OCI-LY1 (cell line): ENCODE measurements at regions not wholly inside any gene's neighbourhood (a gene's known extent, or its start where the extent isn't known, plus 50 kb on each side); places are given as distances from the start of the nearest gene placed in this dataset.

Experiments used
- H2AFZ ChIP-seq: fragments of 200-600 bp; sonication (generic), shearing (Covaris generic); 2 replicates; pipeline ENCODE4 v1.6.0; 2014; ENCODE audit warnings: antibody characterized with exemption, mild to moderate bottlenecking, low read length
- H3F3A ChIP-seq: fragments of 200-600 bp; sonication (generic), shearing (Covaris generic); 2 replicates; pipeline ENCODE4 v1.6.0; 2014; ENCODE audit warnings: mild to moderate bottlenecking, antibody characterized with exemption, low read length, moderate library complexity; ENCODE audit not compliant: insufficient read depth
- H3K27ac ChIP-seq: fragments of 200-600 bp; sonication (generic); 2 replicates; pipeline ENCODE4 v1.5.1; 2014; ENCODE audit warnings: low read length, mixed run types, mild to moderate bottlenecking, low read depth; ENCODE audit not compliant: poor library complexity, severe bottlenecking
- H3K27me3 ChIP-seq: fragments of 200-600 bp; sonication (generic); 2 replicates; pipeline ENCODE4 v1.6.0; 2014; ENCODE audit warnings: antibody characterized with exemption, mild to moderate bottlenecking, low read length, moderate library complexity; ENCODE audit not compliant: insufficient read depth
- H3K36me3 ChIP-seq: fragments of 200-600 bp; sonication (generic); 2 replicates; pipeline ENCODE4 v1.6.1; 2014; ENCODE audit warnings: mild to moderate bottlenecking, antibody characterized with exemption, low read length, moderate library complexity, mixed read lengths; ENCODE audit not compliant: insufficient read depth
- H3K4me1 ChIP-seq: fragments of 200-600 bp; sonication (generic); 2 replicates; pipeline ENCODE4 v1.5.1; 2014; ENCODE audit warnings: mild to moderate bottlenecking, low read length, moderate library complexity; ENCODE audit not compliant: insufficient read depth, severe bottlenecking
- H3K4me2 ChIP-seq: fragments of 200-600 bp; sonication (generic), shearing (Covaris generic); 2 replicates; pipeline ENCODE4 v1.6.1; 2014; ENCODE audit warnings: low read length
- H3K4me3 ChIP-seq: fragments of 200-600 bp; sonication (generic); 2 replicates; pipeline ENCODE4 v1.5.1; 2014; ENCODE audit warnings: low read length, low read depth, mild to moderate bottlenecking, mixed read lengths; ENCODE audit not compliant: poor library complexity, severe bottlenecking
- H3K79me2 ChIP-seq: fragments of 200-600 bp; shearing (Covaris generic); 2 replicates; pipeline ENCODE4 v1.6.1; 2016; ENCODE audit warnings: mixed run types, low read length, mixed read lengths; ENCODE audit not compliant: insufficient read depth
- H3K9ac ChIP-seq: fragments of 200-600 bp; sonication (generic), shearing (Covaris generic); 2 replicates; pipeline ENCODE4 v1.6.1; 2014; ENCODE audit warnings: mild to moderate bottlenecking, low read length, mixed read lengths
- H3K9me2 ChIP-seq: fragments of 200-600 bp; sonication (generic), shearing (Covaris generic); 2 replicates; pipeline ENCODE4 v1.6.1; 2014; ENCODE audit warnings: low read depth, mild to moderate bottlenecking, low read length, mixed read lengths
- H3K9me3 ChIP-seq: fragments of 200-600 bp; shearing (Covaris generic); 2 replicates; pipeline ENCODE4 v1.6.1; 2014; ENCODE audit warnings: low read length, mixed read lengths
- H4K20me1 ChIP-seq: fragments of 200-600 bp; sonication (generic), shearing (Covaris generic); 2 replicates; pipeline ENCODE4 v1.6.0; 2016; ENCODE audit warnings: mild to moderate bottlenecking, low read length; ENCODE audit not compliant: insufficient read depth
- CTCF ChIP-seq: fragments of 200-600 bp; sonication (generic), shearing (Covaris generic); IDR thresholded peaks from 2 replicates; pipeline ENCODE4 v1.5.1; 2017; ENCODE audit warnings: mild to moderate bottlenecking, antibody characterized with exemption, low read length, moderate library complexity, mixed read lengths
- EZH2 ChIP-seq: fragments of 200-600 bp; sonication (generic), shearing (Covaris generic); IDR thresholded peaks from 2 replicates; pipeline ENCODE4 v1.8.0; 2017; ENCODE audit warnings: borderline replicate concordance, mixed run types, mild to moderate bottlenecking, antibody characterized with exemption, low read length, moderate library complexity, mixed read lengths

DNA sequence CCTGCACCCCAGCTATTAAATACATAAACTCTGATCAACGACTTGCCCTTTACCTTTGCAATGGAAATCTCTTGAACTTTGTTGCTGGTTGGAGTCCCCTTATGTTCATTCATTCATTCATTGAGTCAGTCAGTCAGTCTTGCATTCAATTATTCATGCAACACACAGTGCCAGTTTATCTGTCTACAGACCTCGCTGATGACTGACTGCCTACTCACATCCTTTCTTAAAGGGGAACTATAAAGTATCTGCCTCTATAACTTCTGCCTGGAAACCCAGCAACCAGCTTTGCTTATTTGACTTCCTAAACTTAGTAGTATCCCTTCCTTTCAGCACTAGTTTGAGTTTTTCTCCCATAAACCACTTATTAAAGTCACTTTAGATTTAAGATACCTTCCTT is 620.8 kb upstream of the ADGRL3 start:
- no peaks in the 10 kb centered on the region for H3K9me2 ChIP-seq

GRCh38 chr4:60581919-60582536 is 618.1 kb upstream of the ADGRL3 start:
- H3K36me3 ChIP-seq, result no peaks in the 10 kb centered on the region
- no peak overlapping the region for H3K4me2 ChIP-seq
- no peaks in the 10 kb centered on the region for H3K4me1 ChIP-seq
- H3K27ac ChIP-seq, result no peak overlapping the region
- H3K4me3 ChIP-seq, result no peak overlapping the region
- H3K9ac ChIP-seq, result no peak overlapping the region
- no peaks in the 10 kb centered on the region for H3K79me2 ChIP-seq
- no peaks in the 10 kb centered on the region for H3F3A ChIP-seq
- no peak overlapping the region for H2AFZ ChIP-seq
- H3K9me2 ChIP-seq, result no peaks in the 10 kb centered on the region
- H3K27me3 ChIP-seq, result no peaks in the 10 kb centered on the region
- no peaks in the 10 kb centered on the region for H3K9me3 ChIP-seq
- TF ChIP-seq EZH2 (no peak), CTCF (no peak)
- H4K20me1 ChIP-seq, result no peaks in the 10 kb centered on the region

More for the DNA sequence above, 620.8 kb upstream of the ADGRL3 start:
- Histone ChIP-seq H3K9ac (no peak overlapping the region), H3F3A (no peaks in the 10 kb centered on the region), H4K20me1 (no peaks in the 10 kb centered on the region), H3K9me3 (no peaks in the 10 kb centered on the region), H3K4me3 (no peak overlapping the region), H3K27ac (no peak overlapping the region), H3K4me1 (no peaks in the 10 kb centered on the region), H2AFZ (no peak overlapping the region), H3K36me3 (no peaks in the 10 kb centered on the region), H3K4me2 (no peak overlapping the region), H3K79me2 (no peaks in the 10 kb centered on the region), H3K27me3 (no peaks in the 10 kb centered on the region)
- TF ChIP-seq EZH2, result no peak
- TF ChIP-seq CTCF, result no peak

DNA sequence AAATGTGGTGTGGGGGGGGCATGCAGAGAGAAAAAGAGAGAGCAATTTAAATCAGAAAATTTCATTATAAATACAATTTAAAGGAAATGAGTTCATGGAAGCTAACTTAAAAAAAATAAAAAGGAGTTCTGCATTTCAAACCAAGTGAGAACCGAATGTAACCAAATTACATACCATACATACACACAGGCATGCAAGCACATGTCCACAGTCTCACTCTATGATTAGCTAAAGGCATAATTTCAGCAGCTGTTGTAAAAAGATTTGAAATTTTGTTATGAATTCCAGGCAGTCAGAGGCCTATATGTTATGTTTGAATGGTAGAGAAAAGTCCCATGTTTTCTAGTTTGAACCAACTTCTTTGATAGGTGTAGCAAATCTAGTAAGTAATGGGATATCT is 611.6 kb upstream of the ADGRL3 start:
- Histone ChIP-seq H3K27ac (no peak overlapping the region), H3K27me3 (no peaks in the 10 kb centered on the region), H4K20me1 (no peaks in the 10 kb centered on the region), H3K9ac (no peak overlapping the region), H3K9me2 (no peaks in the 10 kb centered on the region), H3F3A (no peaks in the 10 kb centered on the region), H3K4me1 (no peaks in the 10 kb centered on the region), H3K79me2 (no peaks in the 10 kb centered on the region), H3K36me3 (no peaks in the 10 kb centered on the region), H2AFZ (no peak overlapping the region), H3K4me3 (no peak overlapping the region), H3K4me2 (no peak overlapping the region), H3K9me3 (no peaks in the 10 kb centered on the region)
- no peak for TF ChIP-seq EZH2
- TF ChIP-seq CTCF, result no peak
